GM23338 (cell line): ENCODE measurements at regions not wholly inside any gene's neighbourhood (a gene's known extent, or its start where the extent isn't known, plus 50 kb on each side); places are given as distances from the start of the nearest gene placed in this dataset.

Source experiments
- CREB1 ChIP-seq: fragments of 250-450 bp; sonication (Bioruptor Pico); IDR thresholded peaks from 2 replicates; pipeline ENCODE4 v1.5.0; 2020; ENCODE audit warnings: low read depth, mild to moderate bottlenecking, moderate library complexity
- CTCF ChIP-seq, 2 experiments: fragments of 200-600 bp in 1 of 2; sonication (generic) in 1 of 2; conservative IDR thresholded peaks; 2 replicates each; pipeline versions ENCODE4 v1.5.1 to v1.6.1; 2016 to 2017; ENCODE audit warnings: antibody characterized with exemption in 2 of 2, low read depth in 2 of 2, mild to moderate bottlenecking in 2 of 2, moderate library complexity in 1 of 2
- ETS1 ChIP-seq: IDR thresholded peaks from 2 replicates; pipeline ENCODE4 v1.6.1; 2016; ENCODE audit warnings: antibody characterized with exemption
- EZH2 ChIP-seq: fragments of 200-600 bp; sonication (generic); IDR thresholded peaks from one replicate; pipeline ENCODE4 v1.8.0; 2017; ENCODE audit warnings: antibody characterized with exemption, mild to moderate bottlenecking, low read depth; ENCODE audit not compliant: unreplicated experiment
- EZH2phosphoT487 ChIP-seq: fragments of 200-600 bp; sonication (generic); IDR thresholded peaks from one replicate; pipeline ENCODE4 v1.8.1; 2018; ENCODE audit warnings: antibody characterized with exemption; ENCODE audit not compliant: unreplicated experiment
- JUNB ChIP-seq: IDR thresholded peaks from one replicate; pipeline ENCODE4 v1.6.1; 2016; ENCODE audit warnings: antibody characterized with exemption; ENCODE audit not compliant: unreplicated experiment
- POLR2AphosphoS5 ChIP-seq: IDR thresholded peaks from 2 replicates; pipeline ENCODE4 v1.6.1; 2016; ENCODE audit warnings: antibody characterized with exemption, low read depth
- TF ChIP-seq, protein P1 (sequence below): IDR thresholded peaks from one replicate; pipeline ENCODE4 v1.6.1; 2018; ENCODE audit warnings: antibody characterized with exemption; ENCODE audit not compliant: unreplicated experiment

- no peak for TF ChIP-seq CTCF (conservative IDR thresholded peaks at IDR 0.05; ENCODE audit: low read depth in 2 of 2)
- no peak for TF ChIP-seq CREB1 (CRISPR knock-in tag)
- TF ChIP-seq POLR2AphosphoS5 = no peak
- TF ChIP-seq EZH2 = no peak
- TF ChIP-seq, protein P1, sequence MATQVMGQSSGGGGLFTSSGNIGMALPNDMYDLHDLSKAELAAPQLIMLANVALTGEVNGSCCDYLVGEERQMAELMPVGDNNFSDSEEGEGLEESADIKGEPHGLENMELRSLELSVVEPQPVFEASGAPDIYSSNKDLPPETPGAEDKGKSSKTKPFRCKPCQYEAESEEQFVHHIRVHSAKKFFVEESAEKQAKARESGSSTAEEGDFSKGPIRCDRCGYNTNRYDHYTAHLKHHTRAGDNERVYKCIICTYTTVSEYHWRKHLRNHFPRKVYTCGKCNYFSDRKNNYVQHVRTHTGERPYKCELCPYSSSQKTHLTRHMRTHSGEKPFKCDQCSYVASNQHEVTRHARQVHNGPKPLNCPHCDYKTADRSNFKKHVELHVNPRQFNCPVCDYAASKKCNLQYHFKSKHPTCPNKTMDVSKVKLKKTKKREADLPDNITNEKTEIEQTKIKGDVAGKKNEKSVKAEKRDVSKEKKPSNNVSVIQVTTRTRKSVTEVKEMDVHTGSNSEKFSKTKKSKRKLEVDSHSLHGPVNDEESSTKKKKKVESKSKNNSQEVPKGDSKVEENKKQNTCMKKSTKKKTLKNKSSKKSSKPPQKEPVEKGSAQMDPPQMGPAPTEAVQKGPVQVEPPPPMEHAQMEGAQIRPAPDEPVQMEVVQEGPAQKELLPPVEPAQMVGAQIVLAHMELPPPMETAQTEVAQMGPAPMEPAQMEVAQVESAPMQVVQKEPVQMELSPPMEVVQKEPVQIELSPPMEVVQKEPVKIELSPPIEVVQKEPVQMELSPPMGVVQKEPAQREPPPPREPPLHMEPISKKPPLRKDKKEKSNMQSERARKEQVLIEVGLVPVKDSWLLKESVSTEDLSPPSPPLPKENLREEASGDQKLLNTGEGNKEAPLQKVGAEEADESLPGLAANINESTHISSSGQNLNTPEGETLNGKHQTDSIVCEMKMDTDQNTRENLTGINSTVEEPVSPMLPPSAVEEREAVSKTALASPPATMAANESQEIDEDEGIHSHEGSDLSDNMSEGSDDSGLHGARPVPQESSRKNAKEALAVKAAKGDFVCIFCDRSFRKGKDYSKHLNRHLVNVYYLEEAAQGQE = no peak
- no peak for TF ChIP-seq EZH2phosphoT487
- TF ChIP-seq JUNB = no peak
- no peak for TF ChIP-seq ETS1
These were observed 154.9 kb downstream of the C9orf50 start for GRCh38 chr9:129465834-129466535.
